GM10266 (cell line): ENCODE measurements at regions not wholly inside any gene's neighbourhood (a gene's known extent, or its start where the extent isn't known, plus 50 kb on each side); places are given as distances from the start of the nearest gene placed in this dataset.

Source experiments
- DNase-seq: peaks from one replicate; pipeline ENCODE4 v3.0.0; 2012; ENCODE audit errors: extremely low spot score
- TF ChIP-seq, protein P1 (sequence below): IDR thresholded peaks from 2 replicates; pipeline ENCODE4 v1.5.1; 2012; ENCODE audit warnings: mild to moderate bottlenecking, low read depth; ENCODE audit not compliant: control insufficient read depth, insufficient read depth; ENCODE audit errors: missing control alignments

DNA sequence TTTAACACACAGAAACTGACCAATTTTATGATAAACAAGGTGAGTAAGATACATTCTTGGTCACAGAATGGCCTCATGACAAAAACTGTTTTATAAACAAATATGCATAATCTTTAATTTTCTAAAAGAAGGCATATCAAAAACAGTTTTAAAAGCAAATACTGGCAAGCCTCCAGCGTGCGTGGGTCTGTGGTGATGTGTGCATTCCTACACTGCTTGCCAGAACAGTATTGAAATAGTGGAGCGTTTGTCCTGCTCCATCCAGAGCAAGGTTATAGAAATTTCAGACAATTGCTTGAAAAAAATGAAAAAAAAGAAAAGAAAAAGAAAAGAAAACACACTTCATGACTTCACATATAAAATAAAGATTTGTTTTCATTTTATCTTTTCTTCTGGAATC, 140.9 kb downstream of the MZT1 start:
- DNase-seq, result no peak
- TF ChIP-seq, protein P1, sequence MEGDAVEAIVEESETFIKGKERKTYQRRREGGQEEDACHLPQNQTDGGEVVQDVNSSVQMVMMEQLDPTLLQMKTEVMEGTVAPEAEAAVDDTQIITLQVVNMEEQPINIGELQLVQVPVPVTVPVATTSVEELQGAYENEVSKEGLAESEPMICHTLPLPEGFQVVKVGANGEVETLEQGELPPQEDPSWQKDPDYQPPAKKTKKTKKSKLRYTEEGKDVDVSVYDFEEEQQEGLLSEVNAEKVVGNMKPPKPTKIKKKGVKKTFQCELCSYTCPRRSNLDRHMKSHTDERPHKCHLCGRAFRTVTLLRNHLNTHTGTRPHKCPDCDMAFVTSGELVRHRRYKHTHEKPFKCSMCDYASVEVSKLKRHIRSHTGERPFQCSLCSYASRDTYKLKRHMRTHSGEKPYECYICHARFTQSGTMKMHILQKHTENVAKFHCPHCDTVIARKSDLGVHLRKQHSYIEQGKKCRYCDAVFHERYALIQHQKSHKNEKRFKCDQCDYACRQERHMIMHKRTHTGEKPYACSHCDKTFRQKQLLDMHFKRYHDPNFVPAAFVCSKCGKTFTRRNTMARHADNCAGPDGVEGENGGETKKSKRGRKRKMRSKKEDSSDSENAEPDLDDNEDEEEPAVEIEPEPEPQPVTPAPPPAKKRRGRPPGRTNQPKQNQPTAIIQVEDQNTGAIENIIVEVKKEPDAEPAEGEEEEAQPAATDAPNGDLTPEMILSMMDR, result no peak

DNA sequence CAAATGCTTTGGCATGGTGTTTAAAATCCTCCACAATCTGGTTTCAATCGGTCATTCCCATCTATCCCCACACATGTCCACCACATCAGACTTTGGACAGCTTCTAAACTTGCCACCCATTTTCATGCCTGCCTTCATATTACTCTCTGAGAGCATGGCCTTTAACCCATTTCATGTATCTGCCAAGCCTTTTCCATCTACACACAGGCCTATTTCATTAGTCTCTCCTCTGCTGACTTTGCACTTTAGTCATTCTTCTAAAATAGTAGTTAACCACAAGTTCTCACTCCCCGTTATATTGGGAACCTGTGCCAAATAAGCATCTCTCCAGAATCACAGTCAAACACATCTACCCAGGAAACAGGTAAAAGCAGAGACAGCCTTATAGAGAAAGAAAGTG, 142.2 kb downstream of the MZT1 start:
- TF ChIP-seq, protein P1, result no peak
- no peak for DNase-seq

DNA sequence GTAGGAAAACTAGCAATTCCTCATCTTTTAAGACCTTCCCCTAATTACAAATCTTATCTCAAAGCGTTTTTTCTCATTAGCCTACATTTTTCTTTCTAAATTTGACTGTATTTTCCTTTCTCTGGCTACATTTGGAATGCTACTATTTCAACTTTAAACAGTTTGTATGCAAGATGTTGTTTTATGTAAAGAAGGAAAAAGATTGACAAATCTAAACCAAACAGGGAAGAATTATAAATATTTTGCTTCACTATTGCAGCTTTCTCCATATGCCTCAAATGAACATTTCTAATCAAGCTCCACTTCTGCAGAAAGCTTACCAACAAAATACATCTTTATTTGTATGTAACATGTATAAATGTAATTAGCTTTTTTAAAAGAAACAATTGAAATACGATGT, 156.2 kb downstream of the MZT1 start:
- DNase-seq, result no peak
- TF ChIP-seq, protein P1, result no peak

GRCh38 chr13:72570019-72570418, 157.4 kb downstream of the MZT1 start:
- DNase-seq, result no peak
- TF ChIP-seq, protein P1, result no peak

DNA sequence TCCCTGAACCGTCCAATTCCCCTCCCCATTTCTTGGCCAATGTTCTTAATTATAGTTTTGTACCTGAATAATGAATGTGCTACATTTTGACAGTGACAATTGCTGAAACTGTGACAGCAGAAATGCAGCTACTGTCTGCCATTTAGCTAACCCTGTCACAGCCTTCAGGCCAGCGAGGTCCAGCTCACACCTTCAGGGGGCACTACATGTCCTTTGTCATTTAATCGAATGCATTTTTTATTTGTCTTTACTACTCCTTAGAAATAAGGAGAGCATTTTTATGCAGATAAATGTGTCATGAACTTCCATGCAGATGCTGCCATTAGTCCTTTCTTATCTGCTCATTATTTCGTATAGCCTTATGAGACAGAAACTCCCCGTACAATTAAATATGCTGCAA, 159.9 kb downstream of the MZT1 start:
- TF ChIP-seq, protein P1, result no peak
- DNase-seq, result no peak

GRCh38 chr13:72566526-72566925, 160.9 kb downstream of the MZT1 start:
- TF ChIP-seq, protein P1, result no peak
- no peak for DNase-seq

DNA sequence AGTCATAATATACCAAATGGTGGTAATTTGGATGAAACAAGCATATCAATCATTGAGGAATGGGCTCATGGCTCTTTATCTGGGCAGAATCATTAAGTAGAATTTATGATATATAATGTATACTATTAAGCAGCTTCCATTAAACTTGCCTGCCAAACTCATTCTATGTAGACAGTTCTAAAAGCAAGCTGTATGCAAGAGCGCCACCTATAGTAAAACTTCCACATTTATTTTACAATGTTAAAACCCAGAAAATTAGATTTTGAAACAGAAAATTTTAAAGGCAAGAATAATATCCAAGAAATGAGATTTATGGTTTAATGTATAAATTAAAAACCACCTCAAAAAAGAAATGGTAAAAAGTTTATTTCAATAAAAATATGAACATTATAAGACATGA, 161.5 kb downstream of the MZT1 start:
- peak; percentile 7 for DNase-seq
- TF ChIP-seq, protein P1, result peak; percentile 33
